ENCODE measurements at regions not wholly inside any gene's neighbourhood (a gene's known extent, or its start where the extent isn't known, plus 50 kb on each side); places are given as distances from the start of the nearest gene placed in this dataset.
"Not testable (repeated sequence)": the region's sequence is repeated elsewhere in the genome, so short reads cannot be mapped to it uniquely, and the experiment has no call there.

- DNase-seq (ENCODE audit: extremely low read depth in 1 of 2, low read depth in 1 of 2): no peak
These were observed 511.5 kb downstream of the UQCRFS1 start for GRCh38 chr19:28701491-28701890.

- no peak for DNase-seq (ENCODE audit: extremely low read depth in 1 of 2, low read depth in 1 of 2)
These were observed 512.8 kb downstream of the UQCRFS1 start for GRCh38 chr19:28700176-28700575.

- no peak for DNase-seq (ENCODE audit: extremely low read depth in 1 of 2, low read depth in 1 of 2)
These were observed 515.6 kb downstream of the UQCRFS1 start for GRCh38 chr19:28697308-28697707.

GRCh38 chr19:28694812-28695211 is 518.1 kb downstream of the UQCRFS1 start:
- no peak for DNase-seq (ENCODE audit: extremely low read depth in 1 of 2, low read depth in 1 of 2)

- no peak for DNase-seq (ENCODE audit: extremely low read depth in 1 of 2, low read depth in 1 of 2)
These were observed 521.3 kb downstream of the UQCRFS1 start for GRCh38 chr19:28691683-28692082.

- DNase-seq (ENCODE audit: extremely low read depth in 1 of 2, low read depth in 1 of 2): not testable (repeated sequence)
These were observed 523.5 kb downstream of the UQCRFS1 start for GRCh38 chr19:28689464-28689863.

- DNase-seq (ENCODE audit: extremely low read depth in 1 of 2, low read depth in 1 of 2): no peak
These were observed 525.7 kb downstream of the UQCRFS1 start for GRCh38 chr19:28687296-28687695.

GRCh38 chr19:28686756-28687155 is 526.2 kb downstream of the UQCRFS1 start:
- no peak for DNase-seq (ENCODE audit: extremely low read depth in 1 of 2, low read depth in 1 of 2)

- no peak for DNase-seq (ENCODE audit: extremely low read depth in 1 of 2, low read depth in 1 of 2)
These were observed 527.1 kb downstream of the UQCRFS1 start for GRCh38 chr19:28685802-28686201.

GRCh38 chr19:28685077-28685476 is 527.9 kb downstream of the UQCRFS1 start:
- DNase-seq (ENCODE audit: extremely low read depth in 1 of 2, low read depth in 1 of 2): not testable (repeated sequence)

GRCh38 chr19:28680111-28680510 is 532.8 kb downstream of the UQCRFS1 start:
- no peak for DNase-seq (ENCODE audit: extremely low read depth in 1 of 2, low read depth in 1 of 2)

- DNase-seq (ENCODE audit: extremely low read depth in 1 of 2, low read depth in 1 of 2): no peak
These were observed 542.1 kb downstream of the UQCRFS1 start for GRCh38 chr19:28670836-28671235.

GRCh38 chr19:28669804-28670203 is 543.1 kb downstream of the UQCRFS1 start:
- DNase-seq (ENCODE audit: extremely low read depth in 1 of 2, low read depth in 1 of 2): no peak

- no peak for DNase-seq (ENCODE audit: extremely low read depth in 1 of 2, low read depth in 1 of 2)
These were observed 545.5 kb downstream of the UQCRFS1 start for GRCh38 chr19:28667348-28667977.

- no peak for DNase-seq (ENCODE audit: extremely low read depth in 1 of 2, low read depth in 1 of 2)
These were observed 547.2 kb downstream of the UQCRFS1 start for GRCh38 chr19:28665748-28666147.

GRCh38 chr19:28656644-28657043 is 556.3 kb downstream of the UQCRFS1 start:
- DNase-seq (ENCODE audit: extremely low read depth in 1 of 2, low read depth in 1 of 2): no peak

GRCh38 chr19:28655054-28655453 is 557.9 kb downstream of the UQCRFS1 start:
- DNase-seq (ENCODE audit: extremely low read depth in 1 of 2, low read depth in 1 of 2): no peak

- DNase-seq (ENCODE audit: extremely low read depth in 1 of 2, low read depth in 1 of 2): no peak
These were observed 560.2 kb downstream of the UQCRFS1 start for GRCh38 chr19:28652765-28653164.

GRCh38 chr19:28646629-28647028 is 566.3 kb downstream of the UQCRFS1 start:
- DNase-seq (ENCODE audit: extremely low read depth in 1 of 2, low read depth in 1 of 2): no peak

- DNase-seq (ENCODE audit: extremely low read depth in 1 of 2, low read depth in 1 of 2): no peak
These were observed 568.7 kb downstream of the UQCRFS1 start for GRCh38 chr19:28644169-28644775.

- DNase-seq (ENCODE audit: extremely low read depth in 1 of 2, low read depth in 1 of 2): no peak
These were observed 569.9 kb downstream of the UQCRFS1 start for GRCh38 chr19:28642787-28643683.

- no peak for DNase-seq (ENCODE audit: extremely low read depth in 1 of 2, low read depth in 1 of 2)
These were observed 571.6 kb downstream of the UQCRFS1 start for GRCh38 chr19:28641395-28641794.

Measured in activated CD8-positive, alpha-beta memory T cell treated with anti-CD3 and anti-CD28 coated beads for 1 hour (primary cell).